ENCODE measurements at regions not wholly inside any gene's neighbourhood (a gene's known extent, or its start where the extent isn't known, plus 50 kb on each side); places are given as distances from the start of the nearest gene placed in this dataset.

GRCh38 chr9:118652258-118652657, 717.0 kb downstream of the BRINP1 start:
- no peak for DNase-seq (ENCODE audit: low read depth)
- no peak overlapping the region for H3K4me3 ChIP-seq (ENCODE audit: low read depth, low read length)
- TF ChIP-seq CTCF (IDR thresholded peaks at IDR 0.05; ENCODE audit: low read depth, low read length) (no peak), POLR2A (IDR thresholded peaks at IDR 0.05; ENCODE audit: extremely low read depth, insufficient read length) (no peak), MAX (IDR thresholded peaks at IDR 0.05; ENCODE audit: low read depth, low read length) (no peak), MYC (IDR thresholded peaks at IDR 0.05; ENCODE audit: low read depth, low read length) (no peak)

GRCh38 chr9:118652912-118653311, 716.3 kb downstream of the BRINP1 start:
- DNase-seq (ENCODE audit: low read depth) = no peak
- TF ChIP-seq MAX (IDR thresholded peaks at IDR 0.05; ENCODE audit: low read depth, low read length) = no peak
- no peak for TF ChIP-seq CTCF (IDR thresholded peaks at IDR 0.05; ENCODE audit: low read depth, low read length)
- no peak for TF ChIP-seq POLR2A (IDR thresholded peaks at IDR 0.05; ENCODE audit: extremely low read depth, insufficient read length)
- TF ChIP-seq MYC (IDR thresholded peaks at IDR 0.05; ENCODE audit: low read depth, low read length) = no peak
- no peak overlapping the region for H3K4me3 ChIP-seq (ENCODE audit: low read depth, low read length)

GRCh38 chr9:118659011-118659410, 710.2 kb downstream of the BRINP1 start:
- no peak for DNase-seq (ENCODE audit: low read depth)
- TF ChIP-seq CTCF (IDR thresholded peaks at IDR 0.05; ENCODE audit: low read depth, low read length) = no peak
- TF ChIP-seq POLR2A (IDR thresholded peaks at IDR 0.05; ENCODE audit: extremely low read depth, insufficient read length) = no peak
- no peak for TF ChIP-seq MAX (IDR thresholded peaks at IDR 0.05; ENCODE audit: low read depth, low read length)
- TF ChIP-seq MYC (IDR thresholded peaks at IDR 0.05; ENCODE audit: low read depth, low read length) = no peak
- no peak overlapping the region for H3K4me3 ChIP-seq (ENCODE audit: low read depth, low read length)

GRCh38 chr9:118665226-118665919, 703.9 kb downstream of the BRINP1 start:
- TF ChIP-seq POLR2A (IDR thresholded peaks at IDR 0.05; ENCODE audit: extremely low read depth, insufficient read length) = no peak
- no peak for TF ChIP-seq CTCF (IDR thresholded peaks at IDR 0.05; ENCODE audit: low read depth, low read length)
- TF ChIP-seq MYC (IDR thresholded peaks at IDR 0.05; ENCODE audit: low read depth, low read length) = no peak
- no peak for TF ChIP-seq MAX (IDR thresholded peaks at IDR 0.05; ENCODE audit: low read depth, low read length)
- H3K4me3 ChIP-seq (ENCODE audit: low read depth, low read length) = no peak overlapping the region
- no peak for DNase-seq (ENCODE audit: low read depth)

- no peak for TF ChIP-seq POLR2A (IDR thresholded peaks at IDR 0.05; ENCODE audit: extremely low read depth, insufficient read length)
- no peak for TF ChIP-seq MYC (IDR thresholded peaks at IDR 0.05; ENCODE audit: low read depth, low read length)
- no peak for TF ChIP-seq CTCF (IDR thresholded peaks at IDR 0.05; ENCODE audit: low read depth, low read length)
- no peak for TF ChIP-seq MAX (IDR thresholded peaks at IDR 0.05; ENCODE audit: low read depth, low read length)
Observed at GRCh38 chr9:118670011-118670953, 699.0 kb downstream of the BRINP1 start.

More at GRCh38 chr9:118670011-118670953, 699.0 kb downstream of the BRINP1 start:
- DNase-seq (ENCODE audit: low read depth) = no peak
- H3K4me3 ChIP-seq (ENCODE audit: low read depth, low read length) = no peak overlapping the region
